22Rv1 (cell line): ENCODE measurements at regions not wholly inside any gene's neighbourhood (a gene's known extent, or its start where the extent isn't known, plus 50 kb on each side); places are given as distances from the start of the nearest gene placed in this dataset.
"Not testable (repeated sequence)": the region's sequence is repeated elsewhere in the genome, so short reads cannot be mapped to it uniquely, and the experiment has no call there.

ENCODE experiments used
- H3K27ac ChIP-seq: fragments of 450-650 bp; 2 replicates; pipeline ENCODE4 v1.5.1; 2017
- ZFX ChIP-seq: fragments of 450-650 bp; IDR thresholded peaks from 2 replicates; pipeline ENCODE4 v1.6.1; 2017; ENCODE audit warnings: antibody characterized with exemption, borderline replicate concordance
- TF ChIP-seq, protein P1 (sequence below): fragments of 450-650 bp; IDR thresholded peaks from 2 replicates; pipeline ENCODE4 v1.5.1; 2017; ENCODE audit warnings: mild to moderate bottlenecking

DNA sequence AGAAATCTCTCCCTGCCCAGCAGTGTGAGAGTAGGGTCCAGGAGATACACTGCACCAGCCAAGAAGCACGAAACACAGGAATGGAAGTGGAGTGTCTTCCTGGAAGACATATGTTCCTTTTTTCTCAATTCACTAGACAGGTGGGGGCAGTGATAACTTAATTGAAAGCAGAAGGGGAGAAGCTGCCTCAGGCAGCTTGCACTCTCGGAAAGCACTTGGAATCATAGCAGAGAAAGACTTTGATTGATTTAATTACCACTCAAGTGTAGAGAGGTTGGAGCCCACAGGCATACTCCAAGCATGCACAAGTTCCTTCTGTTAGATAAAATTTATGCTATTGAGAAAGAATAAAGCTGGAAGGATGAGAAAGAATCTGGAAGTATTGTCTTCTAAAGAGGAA is 249.4 kb downstream of the SLITRK6 start:
- TF ChIP-seq, protein P1, sequence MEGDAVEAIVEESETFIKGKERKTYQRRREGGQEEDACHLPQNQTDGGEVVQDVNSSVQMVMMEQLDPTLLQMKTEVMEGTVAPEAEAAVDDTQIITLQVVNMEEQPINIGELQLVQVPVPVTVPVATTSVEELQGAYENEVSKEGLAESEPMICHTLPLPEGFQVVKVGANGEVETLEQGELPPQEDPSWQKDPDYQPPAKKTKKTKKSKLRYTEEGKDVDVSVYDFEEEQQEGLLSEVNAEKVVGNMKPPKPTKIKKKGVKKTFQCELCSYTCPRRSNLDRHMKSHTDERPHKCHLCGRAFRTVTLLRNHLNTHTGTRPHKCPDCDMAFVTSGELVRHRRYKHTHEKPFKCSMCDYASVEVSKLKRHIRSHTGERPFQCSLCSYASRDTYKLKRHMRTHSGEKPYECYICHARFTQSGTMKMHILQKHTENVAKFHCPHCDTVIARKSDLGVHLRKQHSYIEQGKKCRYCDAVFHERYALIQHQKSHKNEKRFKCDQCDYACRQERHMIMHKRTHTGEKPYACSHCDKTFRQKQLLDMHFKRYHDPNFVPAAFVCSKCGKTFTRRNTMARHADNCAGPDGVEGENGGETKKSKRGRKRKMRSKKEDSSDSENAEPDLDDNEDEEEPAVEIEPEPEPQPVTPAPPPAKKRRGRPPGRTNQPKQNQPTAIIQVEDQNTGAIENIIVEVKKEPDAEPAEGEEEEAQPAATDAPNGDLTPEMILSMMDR, result no peak
- no peak for TF ChIP-seq ZFX
- H3K27ac ChIP-seq, result no peak overlapping the region

- not testable (repeated sequence) for H3K27ac ChIP-seq
Observed at GRCh38 chr13:85548845-85549244, 250.4 kb downstream of the SLITRK6 start.

DNA sequence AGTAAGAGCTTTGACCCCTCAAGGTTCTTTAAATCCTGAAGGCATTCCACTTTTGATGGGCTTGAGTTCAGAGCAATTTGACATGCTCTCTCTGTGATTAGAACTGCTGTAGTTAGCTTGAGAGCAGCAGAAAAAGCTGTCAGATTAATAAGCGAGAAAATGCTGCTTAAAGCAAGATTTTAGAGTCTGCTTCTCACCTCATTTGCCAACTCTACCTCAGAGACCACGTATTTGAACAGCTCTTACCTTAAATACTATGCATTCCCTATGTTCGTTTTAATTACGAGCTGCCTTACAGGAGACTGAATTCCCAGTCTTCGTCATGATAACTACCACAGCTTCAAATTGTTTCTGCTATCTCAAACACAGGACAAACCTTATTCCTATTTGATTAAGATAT is 253.4 kb downstream of the SLITRK6 start:
- no peak overlapping the region for H3K27ac ChIP-seq
- no peak for TF ChIP-seq ZFX
- TF ChIP-seq, protein P1, result no peak

DNA sequence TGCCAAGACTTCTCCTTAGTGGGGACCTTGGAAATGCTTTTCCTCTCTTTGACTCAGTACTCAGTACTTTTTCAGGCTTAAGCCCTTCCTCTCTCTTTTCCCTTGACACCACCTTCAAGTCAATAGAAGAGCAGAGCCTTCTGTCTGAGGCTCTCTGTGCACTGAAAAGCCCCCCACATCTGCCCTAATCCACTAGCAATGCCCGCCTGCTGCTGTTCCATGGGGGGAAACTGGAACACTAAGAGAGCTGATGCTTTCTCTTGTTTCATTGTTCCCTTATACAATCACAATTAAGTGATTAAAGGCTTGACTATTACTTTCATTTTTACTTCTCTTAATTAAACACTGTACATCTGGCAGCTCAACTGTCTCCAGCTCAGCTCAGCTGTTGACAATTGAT is 254.5 kb downstream of the SLITRK6 start:
- no peak for TF ChIP-seq ZFX
- TF ChIP-seq, protein P1, result no peak
- H3K27ac ChIP-seq, result no peak overlapping the region

DNA sequence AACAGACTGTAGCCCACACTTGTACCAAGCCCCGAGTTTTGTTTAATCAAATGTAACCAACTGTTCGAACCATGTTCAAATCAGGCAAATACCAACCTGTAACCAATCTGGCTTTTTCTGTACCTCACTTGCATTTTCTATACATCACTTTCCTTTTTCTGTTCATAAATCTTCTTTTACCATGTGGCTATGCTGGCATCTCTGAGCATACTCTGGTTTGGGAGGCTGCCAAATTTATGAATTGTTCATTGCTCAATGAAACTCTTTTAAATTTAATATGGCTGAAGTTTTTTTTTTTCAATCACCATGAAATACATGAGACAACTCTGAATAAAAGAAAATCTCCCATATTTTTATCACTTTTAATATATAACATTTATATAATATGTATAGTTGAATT is 256.1 kb downstream of the SLITRK6 start:
- H3K27ac ChIP-seq, result no peak overlapping the region
- TF ChIP-seq ZFX, result no peak
- TF ChIP-seq, protein P1, result no peak

GRCh38 chr13:85541476-85541875 is 257.7 kb downstream of the SLITRK6 start:
- no peak overlapping the region for H3K27ac ChIP-seq
- TF ChIP-seq ZFX, result no peak
- TF ChIP-seq, protein P1, result no peak

GRCh38 chr13:85538957-85539356 is 260.3 kb downstream of the SLITRK6 start:
- no peak overlapping the region for H3K27ac ChIP-seq
- TF ChIP-seq, protein P1, result no peak
- TF ChIP-seq ZFX, result no peak

- no peak for TF ChIP-seq ZFX
- TF ChIP-seq, protein P1, result no peak
- H3K27ac ChIP-seq, result no peak overlapping the region
Observed at GRCh38 chr13:85537601-85538000, 261.6 kb downstream of the SLITRK6 start.
